Stomach (tissue), 4 donors: ENCODE measurements at regions not wholly inside any gene's neighbourhood (a gene's known extent, or its start where the extent isn't known, plus 50 kb on each side); places are given as distances from the start of the nearest gene placed in this dataset.

Experiments used
- EP300 ChIP-seq: sonication (generic); formaldehyde crosslinking; IDR thresholded peaks from one replicate; pipeline ENCODE4 v1.6.1; 2017; ENCODE audit warnings: antibody characterized with exemption
- POLR2A ChIP-seq, 4 donors: fragments of 450-650 bp; IDR thresholded peaks; one replicate each; pipeline ENCODE4 v1.6.1; 2016; ENCODE audit warnings: antibody characterized with exemption in 4 of 4, control low read depth in 2 of 4, mild to moderate bottlenecking in 1 of 4, moderate library complexity in 1 of 4
- POLR2AphosphoS5 ChIP-seq, 3 donors: sonication (generic); formaldehyde crosslinking; IDR thresholded peaks; one replicate each; pipeline ENCODE4 v1.6.1; 2016; ENCODE audit warnings: antibody characterized with exemption in 3 of 3
- TF ChIP-seq, protein P1 (sequence below), 7 experiments: fragments of 450-650 bp in 4 of 7; fragments of 200-600 bp in 3 of 7; sonication (generic) in 3 of 7; IDR thresholded peaks; one replicate each; pipeline ENCODE4 v1.5.1; 2016 to 2019; ENCODE audit warnings: antibody characterized with exemption in 7 of 7, control low read depth in 2 of 7, mild to moderate bottlenecking in 1 of 7

DNA sequence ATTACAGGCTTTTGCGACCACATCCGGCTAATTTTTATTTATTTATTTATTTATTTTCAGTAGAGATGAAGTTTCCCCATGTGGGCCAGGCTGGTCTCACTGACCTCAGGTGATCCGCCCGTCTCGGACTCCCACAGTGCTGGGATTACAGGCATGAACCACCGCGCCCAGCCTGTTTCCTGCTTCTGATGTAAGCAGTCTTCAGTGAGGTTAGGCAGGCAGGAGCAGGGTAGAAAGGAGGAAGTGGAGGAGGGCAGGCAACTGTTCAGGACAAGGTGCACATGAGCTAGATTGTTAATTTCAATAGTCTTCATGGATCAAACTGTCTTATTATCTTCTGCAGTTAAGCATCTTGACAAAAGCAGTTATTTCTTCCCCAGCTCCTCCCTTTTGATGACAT is 605.0 kb downstream of the CCSER2 start:
- TF ChIP-seq POLR2A (IDR thresholded peaks at IDR 0.05) (no peak), EP300 (no peak), POLR2AphosphoS5 (IDR thresholded peaks at IDR 0.05) (no peak)
- TF ChIP-seq, protein P1, sequence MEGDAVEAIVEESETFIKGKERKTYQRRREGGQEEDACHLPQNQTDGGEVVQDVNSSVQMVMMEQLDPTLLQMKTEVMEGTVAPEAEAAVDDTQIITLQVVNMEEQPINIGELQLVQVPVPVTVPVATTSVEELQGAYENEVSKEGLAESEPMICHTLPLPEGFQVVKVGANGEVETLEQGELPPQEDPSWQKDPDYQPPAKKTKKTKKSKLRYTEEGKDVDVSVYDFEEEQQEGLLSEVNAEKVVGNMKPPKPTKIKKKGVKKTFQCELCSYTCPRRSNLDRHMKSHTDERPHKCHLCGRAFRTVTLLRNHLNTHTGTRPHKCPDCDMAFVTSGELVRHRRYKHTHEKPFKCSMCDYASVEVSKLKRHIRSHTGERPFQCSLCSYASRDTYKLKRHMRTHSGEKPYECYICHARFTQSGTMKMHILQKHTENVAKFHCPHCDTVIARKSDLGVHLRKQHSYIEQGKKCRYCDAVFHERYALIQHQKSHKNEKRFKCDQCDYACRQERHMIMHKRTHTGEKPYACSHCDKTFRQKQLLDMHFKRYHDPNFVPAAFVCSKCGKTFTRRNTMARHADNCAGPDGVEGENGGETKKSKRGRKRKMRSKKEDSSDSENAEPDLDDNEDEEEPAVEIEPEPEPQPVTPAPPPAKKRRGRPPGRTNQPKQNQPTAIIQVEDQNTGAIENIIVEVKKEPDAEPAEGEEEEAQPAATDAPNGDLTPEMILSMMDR (IDR thresholded peaks at IDR 0.05), result no peak
